Nephron (organoid): ENCODE measurements at regions not wholly inside any gene's neighbourhood (a gene's known extent, or its start where the extent isn't known, plus 50 kb on each side); places are given as distances from the start of the nearest gene placed in this dataset.

Experiments used
- H3K27ac Mint-ChIP-seq, 3 experiments: 2 replicates each; pipeline ENCODE4 v1.8.0; 2020; ENCODE audit warnings: mixed read lengths in 3 of 3, mild to moderate bottlenecking in 2 of 3, moderate library complexity in 1 of 3
- H3K27me3 Mint-ChIP-seq: 2 replicates; pipeline ENCODE4 v1.8.0; 2021; ENCODE audit warnings: low read depth, mild to moderate bottlenecking, moderate library complexity, mixed read lengths
- H3K36me3 Mint-ChIP-seq: 2 replicates; pipeline ENCODE4 v1.8.0; 2020; ENCODE audit warnings: low read depth, mixed read lengths
- H3K4me1 Mint-ChIP-seq: 2 replicates; pipeline ENCODE4 v1.8.0; 2020; ENCODE audit warnings: mixed read lengths
- H3K4me3 Mint-ChIP-seq, 3 experiments: 2 replicates each; pipeline ENCODE4 v1.8.0; 2020; ENCODE audit warnings: mild to moderate bottlenecking in 3 of 3, mixed read lengths in 3 of 3, moderate library complexity in 2 of 3
- H3K9me3 Mint-ChIP-seq: 2 replicates; pipeline ENCODE4 v1.8.0; 2020; ENCODE audit warnings: mixed read lengths
- CTCF ChIP-seq, 3 experiments: fragments of 200-600 bp; sonication (generic); IDR thresholded peaks; one replicate each; pipeline ENCODE4 v1.5.0; 2021; ENCODE audit warnings: antibody characterized with exemption in 3 of 3; ENCODE audit not compliant: unreplicated experiment in 3 of 3

DNA sequence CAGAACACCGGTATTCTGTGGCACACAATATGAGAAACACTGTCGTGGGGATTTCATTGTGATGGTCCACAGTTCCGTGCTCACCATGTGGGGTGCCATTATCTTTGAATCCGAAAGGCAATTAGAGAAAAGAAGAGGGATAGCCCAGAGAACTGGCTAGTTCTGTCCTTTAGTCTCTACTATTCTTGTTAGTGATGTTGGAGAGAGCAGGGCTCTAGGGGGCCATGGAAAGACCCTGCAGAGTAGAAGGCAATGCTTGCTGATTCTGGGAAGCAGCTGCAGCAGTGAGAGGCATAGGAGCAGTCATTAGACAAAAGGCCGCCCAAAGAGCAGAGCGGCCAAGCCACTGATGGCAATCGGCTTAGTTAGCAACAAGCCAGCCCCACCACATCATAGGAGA is 146.3 kb downstream of the TSEN15 start:
- H3K4me1 Mint-ChIP-seq: peaks cover 46% of the 10 kb centered on the region
- no peak overlapping the region for H3K4me3 Mint-ChIP-seq

DNA sequence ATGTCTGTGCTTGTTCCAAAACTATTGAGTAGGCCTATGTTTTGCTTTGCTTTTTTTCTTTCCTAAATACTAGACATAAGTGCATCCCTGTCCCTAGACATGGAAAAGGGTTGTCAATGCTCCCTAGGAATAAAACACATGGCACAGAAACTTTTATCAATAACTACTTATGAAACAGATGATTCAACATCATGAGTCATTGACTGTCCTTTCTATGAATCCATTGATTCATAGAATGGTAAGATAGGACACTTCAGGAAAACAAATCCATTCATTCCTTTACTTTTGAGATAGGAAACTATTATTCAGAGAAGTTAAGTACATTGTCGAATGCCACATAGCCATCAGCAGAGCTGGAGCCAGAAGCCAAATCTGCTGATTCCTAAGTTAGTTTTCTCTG is 147.5 kb downstream of the TSEN15 start:
- peaks cover 38% of the 10 kb centered on the region for H3K4me1 Mint-ChIP-seq
- H3K36me3 Mint-ChIP-seq: no peaks in the 10 kb centered on the region
- no peaks in the 10 kb centered on the region for H3K9me3 Mint-ChIP-seq
- H3K27me3 Mint-ChIP-seq: no peaks in the 10 kb centered on the region
- no peak for TF ChIP-seq CTCF (IDR thresholded peaks at IDR 0.05; ENCODE audit: unreplicated experiment in 3 of 3)
- no peak overlapping the region for H3K4me3 Mint-ChIP-seq
- H3K27ac Mint-ChIP-seq: peak overlapping the region in 1 of 3 experiments; percentile 81

More for the DNA sequence above, 146.3 kb downstream of the TSEN15 start:
- H3K27ac Mint-ChIP-seq: no peak overlapping the region
- no peaks in the 10 kb centered on the region for H3K27me3 Mint-ChIP-seq
- TF ChIP-seq CTCF (IDR thresholded peaks at IDR 0.05; ENCODE audit: unreplicated experiment in 3 of 3): no peak
- no peaks in the 10 kb centered on the region for H3K36me3 Mint-ChIP-seq
- no peaks in the 10 kb centered on the region for H3K9me3 Mint-ChIP-seq

GRCh38 chr1:184199438-184200085 is 148.0 kb downstream of the TSEN15 start:
- H3K36me3 Mint-ChIP-seq: no peaks in the 10 kb centered on the region
- H3K4me3 Mint-ChIP-seq: no peak overlapping the region
- TF ChIP-seq CTCF (IDR thresholded peaks at IDR 0.05; ENCODE audit: unreplicated experiment in 3 of 3): no peak
- peaks cover 33% of the 10 kb centered on the region for H3K4me1 Mint-ChIP-seq
- H3K27me3 Mint-ChIP-seq: no peaks in the 10 kb centered on the region
- H3K9me3 Mint-ChIP-seq: no peaks in the 10 kb centered on the region
- H3K27ac Mint-ChIP-seq: peak overlapping the region in 2 of 3 experiments; percentile 23 to 81

DNA sequence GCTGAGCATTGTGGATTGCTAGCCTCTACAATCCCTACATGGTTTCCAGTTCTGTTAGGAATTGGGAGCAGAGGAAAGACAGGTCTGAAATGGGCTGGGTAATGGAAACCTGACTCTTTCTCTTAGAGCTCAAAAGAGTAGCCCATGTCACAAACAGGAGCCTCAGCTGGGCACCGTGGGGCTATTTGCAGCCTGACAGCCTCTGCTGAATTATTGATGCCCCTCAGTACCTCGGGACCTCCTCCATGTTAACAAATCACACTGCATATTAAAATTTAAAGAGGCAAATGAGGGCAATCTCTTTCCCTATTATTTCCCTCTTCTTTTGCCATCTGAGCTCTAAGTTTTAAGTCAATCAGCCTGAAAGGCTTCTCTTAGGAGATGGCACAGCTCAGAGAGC is 157.1 kb downstream of the TSEN15 start:
- Mint-ChIP-seq H3K27ac (no peak overlapping the region), H3K9me3 (no peaks in the 10 kb centered on the region), H3K4me3 (no peak overlapping the region), H3K4me1 (peaks cover 22% of the 10 kb centered on the region), H3K36me3 (no peaks in the 10 kb centered on the region), H3K27me3 (no peaks in the 10 kb centered on the region)
- TF ChIP-seq CTCF (IDR thresholded peaks at IDR 0.05; ENCODE audit: unreplicated experiment in 3 of 3): no peak

- no peak for TF ChIP-seq CTCF (IDR thresholded peaks at IDR 0.05; ENCODE audit: unreplicated experiment in 3 of 3)
- no peaks in the 10 kb centered on the region for H3K36me3 Mint-ChIP-seq
Measured at GRCh38 chr1:184210031-184210430, 158.5 kb downstream of the TSEN15 start.

DNA sequence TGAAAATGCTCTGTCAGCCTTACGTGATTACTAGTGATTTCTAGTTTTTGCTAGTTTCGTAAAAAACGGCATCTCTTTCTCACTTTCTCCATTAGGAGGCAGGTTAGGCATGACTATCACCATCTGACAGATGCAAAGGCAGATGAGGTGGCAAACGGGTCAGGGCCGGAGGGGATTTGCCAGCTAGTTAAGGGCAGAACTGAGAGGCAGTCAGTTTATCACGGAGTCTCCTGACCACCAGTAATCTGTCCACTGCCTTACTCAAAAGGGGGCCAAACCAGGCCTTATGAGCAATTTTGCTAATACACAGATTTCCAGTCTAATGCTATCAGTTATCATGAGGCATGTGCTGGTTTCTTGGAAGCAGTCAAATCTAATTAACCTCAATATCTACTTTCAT is 159.3 kb downstream of the TSEN15 start:
- peak in 1 of 3 experiments; percentile 3 for TF ChIP-seq CTCF (IDR thresholded peaks at IDR 0.05; ENCODE audit: unreplicated experiment in 3 of 3)

More at GRCh38 chr1:184210031-184210430, 158.5 kb downstream of the TSEN15 start:
- H3K27me3 Mint-ChIP-seq: peaks cover 5% of the 10 kb centered on the region
- H3K4me3 Mint-ChIP-seq: no peak overlapping the region
- H3K9me3 Mint-ChIP-seq: no peaks in the 10 kb centered on the region
- peak overlapping the region; percentile 62 to 71 (median 66) for H3K27ac Mint-ChIP-seq
- H3K4me1 Mint-ChIP-seq: peaks cover 26% of the 10 kb centered on the region

More for the DNA sequence above, 159.3 kb downstream of the TSEN15 start:
- peaks cover 26% of the 10 kb centered on the region for H3K4me1 Mint-ChIP-seq
- no peak overlapping the region for H3K4me3 Mint-ChIP-seq
- H3K27me3 Mint-ChIP-seq: peaks cover 5% of the 10 kb centered on the region
- no peaks in the 10 kb centered on the region for H3K36me3 Mint-ChIP-seq
- no peaks in the 10 kb centered on the region for H3K9me3 Mint-ChIP-seq
- peak overlapping the region in 2 of 3 experiments; percentile 68 to 77 for H3K27ac Mint-ChIP-seq
